Pulmonary artery endothelial cell (primary cell): ENCODE measurements at regions not wholly inside any gene's neighbourhood (a gene's known extent, or its start where the extent isn't known, plus 50 kb on each side); places are given as distances from the start of the nearest gene placed in this dataset.

Source experiments
- DNase-seq: peaks from one replicate; pipeline ENCODE4 v3.0.0-alpha.2; 2011; ENCODE audit warnings: low read depth, low spot score

DNA sequence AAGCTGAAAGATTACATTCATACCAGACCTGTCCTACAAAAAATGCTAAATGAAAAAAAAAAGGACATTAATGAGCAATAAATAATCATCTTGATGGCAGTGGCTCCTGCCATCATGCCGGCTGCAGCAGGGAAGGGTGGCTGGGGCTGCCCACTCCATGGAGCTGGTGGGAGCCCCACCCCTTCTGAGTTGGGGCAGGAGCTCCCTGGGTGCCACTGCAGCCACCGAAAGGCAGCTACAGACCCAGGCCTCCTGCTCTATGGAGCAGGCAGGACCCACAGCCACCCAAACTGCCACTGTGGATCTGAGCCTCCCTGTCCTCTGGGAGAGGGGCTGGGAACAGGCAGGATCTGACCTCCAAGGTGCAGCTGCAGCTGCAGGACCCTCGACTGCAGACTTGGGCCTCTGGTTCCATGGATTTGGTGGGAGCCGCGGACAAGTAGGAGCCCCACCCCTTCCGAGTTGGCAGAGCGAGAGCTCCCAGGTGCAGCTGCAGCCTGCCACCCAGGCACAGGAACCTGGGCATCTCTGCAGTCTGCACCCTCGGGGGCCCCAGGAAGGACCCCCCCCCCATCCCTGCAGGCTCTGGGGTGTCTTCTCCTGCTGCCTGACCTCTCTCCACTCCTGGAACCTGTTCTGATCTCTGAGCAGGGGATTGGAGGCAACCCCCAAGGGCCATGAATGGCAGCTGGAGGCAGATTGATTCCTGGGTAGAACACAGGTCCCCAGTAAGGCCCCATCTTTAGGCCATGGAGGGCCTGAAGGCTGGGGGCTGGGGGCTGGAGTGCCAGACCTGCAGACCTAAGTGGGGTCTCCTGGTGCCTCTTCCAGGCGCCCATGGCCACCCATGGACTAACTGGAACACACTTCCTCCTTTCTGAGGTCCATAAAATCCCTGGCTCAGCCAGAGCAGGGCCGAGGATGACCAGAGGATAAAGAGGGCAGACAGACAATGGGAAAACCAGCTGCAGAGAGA, 70.4 kb upstream of the TTC14 start:
- no peak for DNase-seq

DNA sequence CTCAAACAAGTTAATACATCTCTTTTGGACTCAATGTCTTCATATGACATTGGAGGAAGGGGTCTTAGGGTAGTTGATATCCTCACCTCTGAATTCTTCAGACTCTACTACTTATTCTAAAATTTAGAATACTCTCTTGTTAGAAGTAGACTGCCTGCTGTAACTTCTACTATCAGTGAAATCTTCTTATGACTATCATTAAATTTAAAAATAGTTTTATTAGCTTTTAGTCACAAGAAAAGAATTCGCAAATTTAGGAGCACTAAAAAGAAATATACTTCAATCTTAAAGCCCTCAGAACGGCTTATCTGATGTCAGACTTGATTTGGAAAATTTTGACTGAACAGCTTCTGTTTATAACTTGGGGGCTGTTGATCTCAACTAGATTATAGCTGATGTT, 67.1 kb upstream of the TTC14 start:
- no peak for DNase-seq

DNA sequence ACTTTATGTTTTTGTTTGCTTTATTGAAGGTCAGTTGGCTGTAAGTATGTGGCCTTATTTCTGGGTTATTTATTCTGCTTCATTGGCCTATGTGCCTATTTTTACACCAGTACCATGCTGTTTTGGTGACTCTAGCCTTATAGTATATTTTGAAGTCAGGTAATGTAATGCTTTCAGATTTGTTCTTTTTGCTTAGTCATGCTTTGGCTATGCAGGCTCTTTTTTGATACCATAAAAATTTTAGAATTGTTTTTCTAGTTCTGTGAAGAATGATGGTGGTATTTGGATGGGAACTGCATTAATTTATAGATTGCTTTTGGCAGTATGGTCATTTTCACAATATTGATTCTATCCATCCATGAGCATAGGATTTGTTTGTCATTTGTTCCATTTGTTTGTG, 63.5 kb upstream of the TTC14 start:
- DNase-seq: no peak

DNA sequence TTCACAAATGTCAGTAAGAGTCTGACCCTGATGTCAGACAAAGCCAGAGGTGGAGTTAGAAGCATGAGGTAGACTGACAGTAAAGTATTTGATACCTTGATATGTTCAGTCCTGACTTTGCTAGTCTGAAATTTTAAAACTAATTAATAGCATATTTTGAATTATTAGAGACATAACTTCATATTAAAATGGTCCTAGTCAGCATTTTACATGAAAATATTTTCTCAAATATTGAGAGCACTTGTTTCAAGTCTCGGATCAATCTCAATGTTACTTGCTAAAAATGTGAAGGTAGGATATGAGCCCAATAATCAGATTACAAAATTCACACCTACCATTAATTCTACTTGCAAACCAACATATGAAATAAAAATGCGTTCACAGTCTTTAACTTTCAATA, 58.1 kb upstream of the TTC14 start:
- DNase-seq: no peak

DNA sequence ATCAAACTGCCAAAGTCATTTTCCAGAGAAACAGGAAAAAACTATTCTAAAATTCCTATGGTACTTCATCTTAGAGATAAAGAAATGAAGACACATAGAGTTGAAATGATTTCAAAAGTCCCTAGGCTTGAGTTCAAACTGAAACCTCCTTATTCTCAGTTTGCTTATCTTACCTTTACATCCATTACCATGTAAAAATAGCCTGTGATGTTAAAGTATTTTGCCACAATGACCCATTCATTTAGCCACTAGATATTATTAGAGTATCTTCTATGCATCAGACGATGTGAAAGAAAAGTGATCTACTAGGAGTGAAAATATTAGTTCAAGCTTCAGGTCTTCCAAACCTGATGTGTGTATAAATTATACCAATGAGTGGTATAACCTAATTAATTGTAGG, 55.1 kb upstream of the TTC14 start:
- no peak for DNase-seq

GRCh38 chr3:180548050-180548449, 53.9 kb upstream of the TTC14 start:
- no peak for DNase-seq
